Neural progenitor cell (in vitro differentiated cells): ENCODE measurements at regions not wholly inside any gene's neighbourhood (a gene's known extent, or its start where the extent isn't known, plus 50 kb on each side); places are given as distances from the start of the nearest gene placed in this dataset.
"Not testable (repeated sequence)": the region's sequence is repeated elsewhere in the genome, so short reads cannot be mapped to it uniquely, and the experiment has no call there.

ENCODE experiments used
- DNase-seq: peaks from one replicate; pipeline ENCODE4 v3.0.0-alpha.2; 2016; ENCODE audit warnings: low spot score
- H2AFZ ChIP-seq: fragments of 200-600 bp; sonication (generic); replicated peaks from 2 replicates; pipeline ENCODE4 v1.6.1; 2016; ENCODE audit warnings: antibody characterized with exemption
- H3F3A ChIP-seq: fragments of 200-600 bp; sonication (generic); 2 replicates; pipeline ENCODE4 v1.6.1; 2016; ENCODE audit warnings: antibody characterized with exemption, low read depth
- H3K27ac ChIP-seq: fragments of 200-600 bp; sonication (generic); 2 replicates; pipeline ENCODE4 v1.5.1; 2016; ENCODE audit warnings: mild to moderate bottlenecking
- H3K27me3 ChIP-seq: fragments of 200-600 bp; sonication (generic); 2 replicates; pipeline ENCODE4 v1.6.1; 2016; ENCODE audit warnings: mild to moderate bottlenecking, moderate library complexity
- H3K36me3 ChIP-seq: fragments of 200-600 bp; sonication (generic); 2 replicates; pipeline ENCODE4 v1.5.1; 2016
- H3K4me1 ChIP-seq: fragments of 200-600 bp; sonication (generic); 2 replicates; pipeline ENCODE4 v1.6.1; 2016; ENCODE audit warnings: mixed run types
- H3K4me2 ChIP-seq: fragments of 200-600 bp; sonication (generic); 2 replicates; pipeline ENCODE4 v1.6.1; 2016
- H3K4me3 ChIP-seq: fragments of 200-600 bp; sonication (generic); 2 replicates; pipeline ENCODE4 v1.5.1; 2016
- H3K79me2 ChIP-seq: fragments of 200-600 bp; sonication (generic); 2 replicates; pipeline ENCODE4 v1.6.1; 2016; ENCODE audit warnings: low read depth
- H3K9ac ChIP-seq: fragments of 200-600 bp; sonication (generic); 2 replicates; pipeline ENCODE4 v1.6.1; 2016
- H3K9me3 ChIP-seq: fragments of 200-600 bp; sonication (generic); 2 replicates; pipeline ENCODE4 v1.5.1; 2016; ENCODE audit warnings: low read depth
- H4K20me1 ChIP-seq: fragments of 200-600 bp; sonication (generic); 2 replicates; pipeline ENCODE4 v1.6.1; 2016; ENCODE audit warnings: low read depth
- H3K27ac Mint-ChIP-seq: 3 replicates; pipeline ENCODE4 v1.8.0; 2021; ENCODE audit warnings: mixed read lengths
- H3K27me3 Mint-ChIP-seq: 2 replicates; pipeline ENCODE4 v1.8.0; 2022; ENCODE audit warnings: low read depth, mild to moderate bottlenecking, inconsistent platforms, moderate library complexity, mixed read lengths; ENCODE audit not compliant: insufficient read depth
- H3K36me3 Mint-ChIP-seq: 3 replicates; pipeline ENCODE4 v1.8.0; 2021; ENCODE audit warnings: mixed read lengths
- H3K4me1 Mint-ChIP-seq: 3 replicates; pipeline ENCODE4 v1.8.0; 2021; ENCODE audit warnings: mixed read lengths
- H3K4me3 Mint-ChIP-seq: 3 replicates; pipeline ENCODE4 v1.8.0; 2021; ENCODE audit warnings: mild to moderate bottlenecking, moderate library complexity, mixed read lengths
- H3K9me3 Mint-ChIP-seq: 3 replicates; pipeline ENCODE4 v1.8.0; 2020; ENCODE audit warnings: mixed read lengths
- CTCF ChIP-seq: fragments of 200-600 bp; sonication (generic); IDR thresholded peaks from 2 replicates; pipeline ENCODE4 v1.5.1; 2017; ENCODE audit warnings: antibody characterized with exemption, mild to moderate bottlenecking
- EZH2 ChIP-seq: fragments of 200-600 bp; sonication (generic); IDR thresholded peaks from 2 replicates; pipeline ENCODE4 v1.6.1; 2017; ENCODE audit warnings: antibody characterized with exemption, mild to moderate bottlenecking, moderate library complexity
- EZH2phosphoT487 ChIP-seq: fragments of 200-600 bp; sonication (generic); IDR thresholded peaks from 2 replicates; pipeline ENCODE4 v1.6.1; 2017; ENCODE audit warnings: antibody characterized with exemption

GRCh38 chr13:64477146-64477545 is 2753.0 kb downstream of the PCDH9 start:
- no peaks in the 10 kb centered on the region for H3K4me1 ChIP-seq
- no peaks in the 10 kb centered on the region for H3K36me3 ChIP-seq
- H3K27ac ChIP-seq, result no peak overlapping the region
- no peaks in the 10 kb centered on the region for H3K27me3 ChIP-seq
- H3K9me3 Mint-ChIP-seq, result peaks cover 8% of the 10 kb centered on the region
- H3K4me3 ChIP-seq, result no peak overlapping the region
- no peaks in the 10 kb centered on the region for H3K27me3 Mint-ChIP-seq
- no peaks in the 10 kb centered on the region for H3K9me3 ChIP-seq
- no peak overlapping the region for H3K27ac Mint-ChIP-seq
- no peak overlapping the region for H3K4me3 Mint-ChIP-seq
- H3K9ac ChIP-seq, result no peak overlapping the region
- no peak for TF ChIP-seq EZH2phosphoT487
- TF ChIP-seq EZH2, result no peak
- TF ChIP-seq CTCF, result no peak
- H3K4me2 ChIP-seq, result no peak overlapping the region
- H3K4me1 Mint-ChIP-seq, result peaks cover 6% of the 10 kb centered on the region
- no peaks in the 10 kb centered on the region for H3K79me2 ChIP-seq
- no peaks in the 10 kb centered on the region for H3F3A ChIP-seq
- H2AFZ ChIP-seq, result no peak overlapping the region
- no peak for DNase-seq
- no peaks in the 10 kb centered on the region for H3K36me3 Mint-ChIP-seq
- H4K20me1 ChIP-seq, result no peaks in the 10 kb centered on the region

- H3K4me1 ChIP-seq, H3K9me3 ChIP-seq, DNase-seq, H3K4me3 ChIP-seq, H3K27me3 ChIP-seq, H3K27ac Mint-ChIP-seq, H3K9me3 Mint-ChIP-seq, H3K36me3 ChIP-seq, H3K36me3 Mint-ChIP-seq, H3K27me3 Mint-ChIP-seq, H3K4me1 Mint-ChIP-seq, H3K79me2 ChIP-seq, H3K9ac ChIP-seq, H3K4me2 ChIP-seq, H4K20me1 ChIP-seq, H3F3A ChIP-seq, H2AFZ ChIP-seq, H3K27ac ChIP-seq, H3K4me3 Mint-ChIP-seq: not testable (repeated sequence)
These were observed 2754.0 kb downstream of the PCDH9 start for GRCh38 chr13:64476041-64476568.

GRCh38 chr13:64471916-64472315 is 2758.2 kb downstream of the PCDH9 start:
- no peaks in the 10 kb centered on the region for H3K79me2 ChIP-seq
- H3K9ac ChIP-seq, result no peak overlapping the region
- no peaks in the 10 kb centered on the region for H3K36me3 Mint-ChIP-seq
- H3K27me3 Mint-ChIP-seq, result no peaks in the 10 kb centered on the region
- H3K4me1 Mint-ChIP-seq, result peaks cover 2% of the 10 kb centered on the region
- TF ChIP-seq EZH2 (no peak), EZH2phosphoT487 (no peak), CTCF (peak; percentile 50)
- no peak overlapping the region for H2AFZ ChIP-seq
- no peak overlapping the region for H3K27ac Mint-ChIP-seq
- H3F3A ChIP-seq, result no peaks in the 10 kb centered on the region
- H3K4me2 ChIP-seq, result no peak overlapping the region
- H3K9me3 ChIP-seq, result no peaks in the 10 kb centered on the region
- H3K27me3 ChIP-seq, result no peaks in the 10 kb centered on the region
- no peak overlapping the region for H3K4me3 ChIP-seq
- no peaks in the 10 kb centered on the region for H3K4me1 ChIP-seq
- DNase-seq, result no peak
- no peak overlapping the region for H3K4me3 Mint-ChIP-seq
- H4K20me1 ChIP-seq, result no peaks in the 10 kb centered on the region
- no peaks in the 10 kb centered on the region for H3K36me3 ChIP-seq
- no peak overlapping the region for H3K27ac ChIP-seq
- H3K9me3 Mint-ChIP-seq, result peaks cover 8% of the 10 kb centered on the region

GRCh38 chr13:64470751-64471150 is 2759.4 kb downstream of the PCDH9 start:
- H4K20me1 ChIP-seq, result no peaks in the 10 kb centered on the region
- H3K4me1 ChIP-seq, result no peaks in the 10 kb centered on the region

More at GRCh38 chr13:64470751-64471150, 2759.4 kb downstream of the PCDH9 start:
- H3K4me1 Mint-ChIP-seq, result peaks cover 2% of the 10 kb centered on the region
- H3K4me2 ChIP-seq, result no peak overlapping the region
- no peaks in the 10 kb centered on the region for H3K36me3 Mint-ChIP-seq
- no peak for DNase-seq
- H3K9me3 Mint-ChIP-seq, result peaks cover 4% of the 10 kb centered on the region
- H2AFZ ChIP-seq, result no peak overlapping the region
- no peak overlapping the region for H3K4me3 Mint-ChIP-seq
- TF ChIP-seq CTCF (no peak), EZH2phosphoT487 (no peak), EZH2 (no peak)
- H3K27me3 ChIP-seq, result no peaks in the 10 kb centered on the region
- no peaks in the 10 kb centered on the region for H3K36me3 ChIP-seq
- no peaks in the 10 kb centered on the region for H3K9me3 ChIP-seq
- no peak overlapping the region for H3K27ac ChIP-seq
- no peaks in the 10 kb centered on the region for H3K79me2 ChIP-seq
- H3K27me3 Mint-ChIP-seq, result no peaks in the 10 kb centered on the region
- H3F3A ChIP-seq, result no peaks in the 10 kb centered on the region
- H3K27ac Mint-ChIP-seq, result no peak overlapping the region
- H3K4me3 ChIP-seq, result no peak overlapping the region
- H3K9ac ChIP-seq, result no peak overlapping the region
